Vagina (tissue), 2 donors: ENCODE measurements at regions not wholly inside any gene's neighbourhood (a gene's known extent, or its start where the extent isn't known, plus 50 kb on each side); places are given as distances from the start of the nearest gene placed in this dataset.

Experiments used
- DNase-seq, 2 donors: peaks; one replicate each; pipeline ENCODE4 v3.0.0-alpha.2; 2017; ENCODE audit errors: extremely low spot score in 2 of 2
- H3K27ac ChIP-seq: fragments of 200-600 bp; sonication (generic); one replicate; pipeline ENCODE4 v1.5.1; 2019
- H3K27me3 ChIP-seq: fragments of 200-600 bp; sonication (generic); one replicate; pipeline ENCODE4 v1.5.1; 2019
- H3K36me3 ChIP-seq, 2 donors: fragments of 200-600 bp; sonication (generic); one replicate each; pipeline ENCODE4 v1.5.1; 2017 to 2019
- H3K4me1 ChIP-seq: fragments of 200-600 bp; sonication (generic); one replicate; pipeline ENCODE4 v1.5.1; 2019
- H3K4me3 ChIP-seq, 2 donors: fragments of 200-600 bp; sonication (generic); 1 replicate in 1 of 2; 2 replicates in 1 of 2; pipeline ENCODE4 v1.5.1; 2016 to 2019
- H3K9me3 ChIP-seq: fragments of 200-600 bp; sonication (generic); one replicate; pipeline ENCODE4 v1.5.1; 2019
- POLR2A ChIP-seq, 2 donors: fragments of 450-650 bp; IDR thresholded peaks; one replicate each; pipeline ENCODE4 v1.6.1; 2017; ENCODE audit warnings: antibody characterized with exemption in 2 of 2, mild to moderate bottlenecking in 2 of 2, moderate library complexity in 2 of 2
- POLR2AphosphoS5 ChIP-seq, 2 donors: sonication (generic); formaldehyde crosslinking; IDR thresholded peaks; one replicate each; pipeline ENCODE4 v1.9.0; 2017; ENCODE audit warnings: antibody characterized with exemption in 2 of 2, mild to moderate bottlenecking in 2 of 2, low read depth in 1 of 2; ENCODE audit not compliant: insufficient read depth in 1 of 2
- intact Hi-C: fragments of 100-400 bp; cut with DNase I; formaldehyde crosslinking; loops from one replicate; pipeline ENCODE4 v1.15.1; 2023
- TF ChIP-seq, protein P1 (sequence below), 3 experiments: fragments of 450-650 bp in 2 of 3; fragments of 200-600 bp in 1 of 3; sonication (generic) in 1 of 3; IDR thresholded peaks; one replicate each; pipeline ENCODE4 v1.5.1; 2017 to 2019; ENCODE audit warnings: antibody characterized with exemption in 3 of 3, mild to moderate bottlenecking in 2 of 3, moderate library complexity in 2 of 3

- intact Hi-C loops: no loop called here
- Histone ChIP-seq H3K36me3 (no peaks in the 10 kb centered on the region), H3K27me3 (no peaks in the 10 kb centered on the region), H3K9me3 (no peaks in the 10 kb centered on the region), H3K4me1 (no peaks in the 10 kb centered on the region), H3K4me3 (no peak overlapping the region), H3K27ac (no peak overlapping the region)
- TF ChIP-seq POLR2AphosphoS5 (IDR thresholded peaks at IDR 0.05; ENCODE audit: insufficient read depth in 1 of 2, low read depth in 1 of 2) (no peak), POLR2A (IDR thresholded peaks at IDR 0.05) (no peak)
- TF ChIP-seq, protein P1, sequence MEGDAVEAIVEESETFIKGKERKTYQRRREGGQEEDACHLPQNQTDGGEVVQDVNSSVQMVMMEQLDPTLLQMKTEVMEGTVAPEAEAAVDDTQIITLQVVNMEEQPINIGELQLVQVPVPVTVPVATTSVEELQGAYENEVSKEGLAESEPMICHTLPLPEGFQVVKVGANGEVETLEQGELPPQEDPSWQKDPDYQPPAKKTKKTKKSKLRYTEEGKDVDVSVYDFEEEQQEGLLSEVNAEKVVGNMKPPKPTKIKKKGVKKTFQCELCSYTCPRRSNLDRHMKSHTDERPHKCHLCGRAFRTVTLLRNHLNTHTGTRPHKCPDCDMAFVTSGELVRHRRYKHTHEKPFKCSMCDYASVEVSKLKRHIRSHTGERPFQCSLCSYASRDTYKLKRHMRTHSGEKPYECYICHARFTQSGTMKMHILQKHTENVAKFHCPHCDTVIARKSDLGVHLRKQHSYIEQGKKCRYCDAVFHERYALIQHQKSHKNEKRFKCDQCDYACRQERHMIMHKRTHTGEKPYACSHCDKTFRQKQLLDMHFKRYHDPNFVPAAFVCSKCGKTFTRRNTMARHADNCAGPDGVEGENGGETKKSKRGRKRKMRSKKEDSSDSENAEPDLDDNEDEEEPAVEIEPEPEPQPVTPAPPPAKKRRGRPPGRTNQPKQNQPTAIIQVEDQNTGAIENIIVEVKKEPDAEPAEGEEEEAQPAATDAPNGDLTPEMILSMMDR (IDR thresholded peaks at IDR 0.05): no peak
- no peak for DNase-seq
These were observed 460.1 kb downstream of the MED13L start for GRCh38 chr12:115817389-115817788.

DNA sequence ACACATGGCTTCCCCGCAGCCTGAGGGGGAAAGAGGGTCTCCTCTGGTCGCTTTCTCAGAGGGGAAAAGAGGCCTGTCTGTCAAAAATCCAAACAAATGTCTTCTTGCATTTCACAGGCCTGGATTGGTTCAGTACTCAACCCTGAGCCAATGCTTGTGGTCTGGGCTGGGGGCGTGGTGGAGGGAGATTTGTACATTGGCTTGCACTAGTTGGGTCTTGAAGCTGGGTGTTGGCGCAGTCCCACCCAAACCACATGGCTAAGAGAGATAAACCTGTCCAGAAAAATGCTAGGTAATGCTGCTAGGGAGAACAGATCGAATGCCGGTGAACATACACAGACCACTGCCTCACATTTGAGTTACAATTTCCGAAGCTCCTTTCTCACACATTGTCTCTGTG, 461.6 kb downstream of the MED13L start:
- no peak for DNase-seq
- Histone ChIP-seq H3K4me1 (no peaks in the 10 kb centered on the region), H3K27ac (no peak overlapping the region), H3K9me3 (no peaks in the 10 kb centered on the region), H3K27me3 (no peaks in the 10 kb centered on the region), H3K4me3 (no peak overlapping the region), H3K36me3 (no peaks in the 10 kb centered on the region)
- intact Hi-C loops: no loop called here
- TF ChIP-seq, protein P1 (IDR thresholded peaks at IDR 0.05): no peak
- TF ChIP-seq POLR2A (IDR thresholded peaks at IDR 0.05) (no peak), POLR2AphosphoS5 (IDR thresholded peaks at IDR 0.05; ENCODE audit: insufficient read depth in 1 of 2, low read depth in 1 of 2) (no peak)

DNA sequence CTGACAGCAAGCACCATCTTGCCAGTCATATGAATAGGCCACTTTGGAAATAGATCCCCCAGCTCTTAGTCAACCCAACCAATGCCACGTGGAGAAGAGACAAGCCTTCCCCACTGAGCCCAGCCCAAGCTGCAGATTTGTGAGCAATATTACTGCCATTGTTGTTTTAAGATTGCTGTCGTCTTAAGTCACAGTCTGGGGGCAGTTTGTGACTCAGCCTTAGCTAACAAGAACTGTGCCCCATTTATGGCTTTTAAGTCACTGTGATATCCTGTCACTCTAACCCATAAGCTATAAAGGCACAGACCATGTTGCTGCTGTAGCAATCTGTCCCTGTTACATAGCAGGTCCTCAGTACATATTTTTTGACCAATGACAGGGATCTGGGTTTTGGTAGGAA, 464.2 kb downstream of the MED13L start:
- TF ChIP-seq, protein P1 (IDR thresholded peaks at IDR 0.05): no peak
- no peak for TF ChIP-seq POLR2A (IDR thresholded peaks at IDR 0.05)
- TF ChIP-seq POLR2AphosphoS5 (IDR thresholded peaks at IDR 0.05; ENCODE audit: insufficient read depth in 1 of 2, low read depth in 1 of 2): no peak
- H3K27ac ChIP-seq: no peak overlapping the region
- H3K4me3 ChIP-seq: no peak overlapping the region
- H3K36me3 ChIP-seq: no peaks in the 10 kb centered on the region
- intact Hi-C loops: no loop called here
- no peaks in the 10 kb centered on the region for H3K9me3 ChIP-seq
- peaks cover 9% of the 10 kb centered on the region for H3K4me1 ChIP-seq
- H3K27me3 ChIP-seq: no peaks in the 10 kb centered on the region
- DNase-seq: no peak

GRCh38 chr12:115811929-115812328, 465.6 kb downstream of the MED13L start:
- Histone ChIP-seq H3K27me3 (no peaks in the 10 kb centered on the region), H3K9me3 (no peaks in the 10 kb centered on the region), H3K4me1 (peaks cover 9% of the 10 kb centered on the region), H3K4me3 (no peak overlapping the region), H3K27ac (no peak overlapping the region), H3K36me3 (no peaks in the 10 kb centered on the region)
- intact Hi-C loops: no loop called here
- no peak for DNase-seq
- TF ChIP-seq POLR2A (IDR thresholded peaks at IDR 0.05) (no peak), POLR2AphosphoS5 (IDR thresholded peaks at IDR 0.05; ENCODE audit: insufficient read depth in 1 of 2, low read depth in 1 of 2) (no peak)
- TF ChIP-seq, protein P1 (IDR thresholded peaks at IDR 0.05): no peak

DNA sequence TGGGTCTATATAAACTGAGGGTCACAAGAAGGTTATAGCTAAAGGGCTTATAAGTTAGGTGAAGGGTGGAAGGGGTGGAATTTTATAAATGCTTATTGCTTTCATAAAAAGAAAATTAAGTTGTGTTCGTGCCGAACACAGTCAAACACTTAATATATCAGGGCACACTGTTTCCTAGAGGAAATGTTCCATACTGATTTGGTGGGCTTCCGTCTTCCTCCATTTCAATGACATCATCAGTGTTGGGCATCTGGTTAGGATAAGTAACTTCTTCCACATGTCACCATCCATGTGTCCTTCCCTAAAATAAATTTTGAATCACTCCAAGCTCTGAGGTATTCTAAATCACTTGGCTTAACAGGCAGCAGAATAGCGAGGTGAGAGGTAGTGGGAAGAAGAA, 466.4 kb downstream of the MED13L start:
- intact Hi-C loops: no loop called here

More for the DNA sequence above, 466.4 kb downstream of the MED13L start:
- Histone ChIP-seq H3K4me1 (peaks cover 9% of the 10 kb centered on the region), H3K9me3 (no peaks in the 10 kb centered on the region), H3K36me3 (no peaks in the 10 kb centered on the region), H3K27me3 (no peaks in the 10 kb centered on the region), H3K27ac (peak overlapping the region; percentile 40), H3K4me3 (no peak overlapping the region)
- no peak for DNase-seq
- TF ChIP-seq, protein P1 (IDR thresholded peaks at IDR 0.05): no peak
- TF ChIP-seq POLR2A (IDR thresholded peaks at IDR 0.05) (no peak), POLR2AphosphoS5 (IDR thresholded peaks at IDR 0.05; ENCODE audit: insufficient read depth in 1 of 2, low read depth in 1 of 2) (no peak)
